IgD-negative memory B cell (primary cell): ENCODE measurements at regions not wholly inside any gene's neighbourhood (a gene's known extent, or its start where the extent isn't known, plus 50 kb on each side); places are given as distances from the start of the nearest gene placed in this dataset.
"Not testable (repeated sequence)": the region's sequence is repeated elsewhere in the genome, so short reads cannot be mapped to it uniquely, and the experiment has no call there.

Source experiments
- H3K27ac Mint-ChIP-seq, 3 donors: one replicate each; pipeline ENCODE4 v1.8.0; 2020 to 2022; ENCODE audit warnings: mild to moderate bottlenecking in 3 of 3, mixed read lengths in 3 of 3, moderate library complexity in 1 of 3
- H3K27me3 Mint-ChIP-seq: one replicate; pipeline ENCODE4 v1.8.0; 2021; ENCODE audit warnings: mixed read lengths
- H3K36me3 Mint-ChIP-seq: one replicate; pipeline ENCODE4 v1.8.0; 2020; ENCODE audit warnings: mild to moderate bottlenecking, mixed read lengths
- H3K4me1 Mint-ChIP-seq, 3 donors: one replicate each; pipeline ENCODE4 v1.8.0; 2020 to 2022; ENCODE audit warnings: mixed read lengths in 3 of 3, mild to moderate bottlenecking in 1 of 3
- H3K4me3 Mint-ChIP-seq, 4 donors: one replicate each; pipeline ENCODE4 v1.8.0; 2020 to 2022; ENCODE audit warnings: mild to moderate bottlenecking in 4 of 4, mixed read lengths in 4 of 4, moderate library complexity in 3 of 4
- H3K9me3 Mint-ChIP-seq, 3 donors: one replicate each; pipeline ENCODE4 v1.8.0; 2020 to 2021; ENCODE audit warnings: mixed read lengths in 3 of 3, mild to moderate bottlenecking in 1 of 3

- Mint-ChIP-seq H3K27ac (no peak overlapping the region), H3K27me3 (peaks cover 2% of the 10 kb centered on the region), H3K9me3 (no peaks in the 10 kb centered on the region), H3K4me1 (no peaks in the 10 kb centered on the region), H3K4me3 (no peak overlapping the region), H3K36me3 (no peaks in the 10 kb centered on the region)
These were observed 337.4 kb upstream of the C2CD4B start for GRCh38 chr15:62502451-62502850.

- Mint-ChIP-seq H3K4me3 (no peak overlapping the region), H3K27ac (no peak overlapping the region), H3K27me3 (peaks cover 2% of the 10 kb centered on the region), H3K36me3 (no peaks in the 10 kb centered on the region), H3K9me3 (no peaks in the 10 kb centered on the region), H3K4me1 (no peaks in the 10 kb centered on the region)
These were observed 338.4 kb upstream of the C2CD4B start for GRCh38 chr15:62503451-62503850.

- no peaks in the 10 kb centered on the region for H3K4me1 Mint-ChIP-seq
- H3K27me3 Mint-ChIP-seq = no peaks in the 10 kb centered on the region
- no peaks in the 10 kb centered on the region for H3K9me3 Mint-ChIP-seq
- no peak overlapping the region for H3K27ac Mint-ChIP-seq
- no peak overlapping the region for H3K4me3 Mint-ChIP-seq
- H3K36me3 Mint-ChIP-seq = no peaks in the 10 kb centered on the region
These were observed 340.7 kb upstream of the C2CD4B start for GRCh38 chr15:62505762-62506161.

- H3K27me3 Mint-ChIP-seq = no peaks in the 10 kb centered on the region
- no peaks in the 10 kb centered on the region for H3K4me1 Mint-ChIP-seq
- H3K4me3 Mint-ChIP-seq = no peak overlapping the region
- no peaks in the 10 kb centered on the region for H3K9me3 Mint-ChIP-seq
- H3K36me3 Mint-ChIP-seq = no peaks in the 10 kb centered on the region
- no peak overlapping the region for H3K27ac Mint-ChIP-seq
These were observed 341.2 kb upstream of the C2CD4B start for GRCh38 chr15:62506217-62506805.

GRCh38 chr15:62509395-62509958 lies 344.4 kb upstream of the C2CD4B start:
- Mint-ChIP-seq H3K9me3 (no peaks in the 10 kb centered on the region), H3K27me3 (peaks cover 3% of the 10 kb centered on the region), H3K36me3 (no peaks in the 10 kb centered on the region), H3K27ac (no peak overlapping the region), H3K4me3 (no peak overlapping the region), H3K4me1 (no peaks in the 10 kb centered on the region)

- H3K4me1 Mint-ChIP-seq = no peaks in the 10 kb centered on the region
- H3K27ac Mint-ChIP-seq = no peak overlapping the region
- H3K27me3 Mint-ChIP-seq = peaks cover 8% of the 10 kb centered on the region
- no peak overlapping the region for H3K4me3 Mint-ChIP-seq
- no peaks in the 10 kb centered on the region for H3K9me3 Mint-ChIP-seq
- H3K36me3 Mint-ChIP-seq = no peaks in the 10 kb centered on the region
These were observed 345.7 kb upstream of the C2CD4B start for GRCh38 chr15:62510791-62511190.

- Mint-ChIP-seq H3K27me3 (peaks cover 8% of the 10 kb centered on the region), H3K4me1 (no peaks in the 10 kb centered on the region), H3K36me3 (no peaks in the 10 kb centered on the region)
These were observed 347.8 kb upstream of the C2CD4B start for GRCh38 chr15:62512904-62513303.

GRCh38 chr15:62513893-62514292 lies 348.8 kb upstream of the C2CD4B start:
- no peaks in the 10 kb centered on the region for H3K9me3 Mint-ChIP-seq
- H3K27me3 Mint-ChIP-seq = peaks cover 12% of the 10 kb centered on the region
- no peak overlapping the region for H3K27ac Mint-ChIP-seq

More at GRCh38 chr15:62512904-62513303, 347.8 kb upstream of the C2CD4B start:
- Mint-ChIP-seq H3K4me3 (no peak overlapping the region), H3K9me3 (no peaks in the 10 kb centered on the region), H3K27ac (no peak overlapping the region)

GRCh38 chr15:62515696-62516395 lies 350.8 kb upstream of the C2CD4B start:
- H3K27ac Mint-ChIP-seq = no peak overlapping the region
- H3K9me3 Mint-ChIP-seq = peaks cover 0 to 2% (median 0%) of the 10 kb centered on the region in 3 donors
- H3K4me3 Mint-ChIP-seq = no peak overlapping the region
- H3K36me3 Mint-ChIP-seq = no peaks in the 10 kb centered on the region
- H3K4me1 Mint-ChIP-seq = no peaks in the 10 kb centered on the region
- peaks cover 18% of the 10 kb centered on the region for H3K27me3 Mint-ChIP-seq

More at GRCh38 chr15:62513893-62514292, 348.8 kb upstream of the C2CD4B start:
- Mint-ChIP-seq H3K36me3 (no peaks in the 10 kb centered on the region), H3K4me1 (no peaks in the 10 kb centered on the region), H3K4me3 (no peak overlapping the region)

- H3K4me1 Mint-ChIP-seq = no peaks in the 10 kb centered on the region
- no peak overlapping the region for H3K27ac Mint-ChIP-seq
- H3K36me3 Mint-ChIP-seq = no peaks in the 10 kb centered on the region
- no peak overlapping the region for H3K4me3 Mint-ChIP-seq
- peaks cover 15% of the 10 kb centered on the region for H3K27me3 Mint-ChIP-seq
- peaks cover 0 to 2% (median 0%) of the 10 kb centered on the region in 3 donors for H3K9me3 Mint-ChIP-seq
These were observed 352.5 kb upstream of the C2CD4B start for GRCh38 chr15:62517541-62517940.

GRCh38 chr15:62518666-62519065 lies 353.6 kb upstream of the C2CD4B start:
- not testable (repeated sequence) for H3K9me3 Mint-ChIP-seq, H3K27ac Mint-ChIP-seq, H3K36me3 Mint-ChIP-seq, H3K4me1 Mint-ChIP-seq, H3K4me3 Mint-ChIP-seq
- peaks cover 15% of the 10 kb centered on the region for H3K27me3 Mint-ChIP-seq

- no peaks in the 10 kb centered on the region for H3K36me3 Mint-ChIP-seq
- no peak overlapping the region for H3K27ac Mint-ChIP-seq
- H3K9me3 Mint-ChIP-seq = peaks cover 0 to 2% (median under 1%) of the 10 kb centered on the region in 3 donors
- no peaks in the 10 kb centered on the region for H3K4me1 Mint-ChIP-seq
- H3K27me3 Mint-ChIP-seq = peaks cover 13% of the 10 kb centered on the region
- no peak overlapping the region for H3K4me3 Mint-ChIP-seq
These were observed 354.8 kb upstream of the C2CD4B start for GRCh38 chr15:62519900-62520299.

GRCh38 chr15:62520887-62521286 lies 355.8 kb upstream of the C2CD4B start:
- Mint-ChIP-seq H3K9me3 (peaks cover 0 to 2% (median 2%) of the 10 kb centered on the region in 3 donors), H3K4me1 (no peaks in the 10 kb centered on the region), H3K36me3 (no peaks in the 10 kb centered on the region), H3K27ac (no peak overlapping the region), H3K27me3 (peaks cover 10% of the 10 kb centered on the region), H3K4me3 (no peak overlapping the region)

GRCh38 chr15:62521396-62521795 lies 356.3 kb upstream of the C2CD4B start:
- Mint-ChIP-seq H3K36me3 (no peaks in the 10 kb centered on the region), H3K9me3 (peaks cover 0 to 2% (median 2%) of the 10 kb centered on the region in 3 donors), H3K4me3 (no peak overlapping the region), H3K4me1 (no peaks in the 10 kb centered on the region), H3K27me3 (peaks cover 10% of the 10 kb centered on the region), H3K27ac (no peak overlapping the region)

GRCh38 chr15:62524848-62525247 lies 359.8 kb upstream of the C2CD4B start:
- H3K9me3 Mint-ChIP-seq = peaks cover 0 to 2% (median 0%) of the 10 kb centered on the region in 3 donors
- H3K36me3 Mint-ChIP-seq = no peaks in the 10 kb centered on the region
- H3K27ac Mint-ChIP-seq = no peak overlapping the region
- H3K4me1 Mint-ChIP-seq = no peaks in the 10 kb centered on the region
- H3K27me3 Mint-ChIP-seq = peaks cover 3% of the 10 kb centered on the region
- H3K4me3 Mint-ChIP-seq = no peak overlapping the region

GRCh38 chr15:62527387-62527786 lies 362.3 kb upstream of the C2CD4B start:
- no peak overlapping the region for H3K27ac Mint-ChIP-seq
- H3K36me3 Mint-ChIP-seq = peaks cover 2% of the 10 kb centered on the region
- no peaks in the 10 kb centered on the region for H3K4me1 Mint-ChIP-seq

More at GRCh38 chr15:62527387-62527786, 362.3 kb upstream of the C2CD4B start:
- no peaks in the 10 kb centered on the region for H3K27me3 Mint-ChIP-seq
- H3K4me3 Mint-ChIP-seq = no peak overlapping the region
- H3K9me3 Mint-ChIP-seq = peaks cover 0 to 4% (median 2%) of the 10 kb centered on the region in 3 donors
